GM19455 (cell line): ENCODE measurements at regions not wholly inside any gene's neighbourhood (a gene's known extent, or its start where the extent isn't known, plus 50 kb on each side); places are given as distances from the start of the nearest gene placed in this dataset.

Experiments used
- ATAC-seq: cut with Tn5 transposase; IDR thresholded peaks from one replicate; pipeline ENCODE4 v1.9.1; 2021; ENCODE audit not compliant: unreplicated experiment

- ATAC-seq: no peak
Measured at GRCh38 chr3:46091741-46092701, 64.7 kb upstream of the XCR1 start.

- ATAC-seq: no peak
Measured at GRCh38 chr3:46091046-46091445, 63.8 kb upstream of the XCR1 start.

- no peak for ATAC-seq
Measured at GRCh38 chr3:46090161-46090591, 62.9 kb upstream of the XCR1 start.

- no peak for ATAC-seq
Measured at GRCh38 chr3:46089237-46090011, 62.1 kb upstream of the XCR1 start.

GRCh38 chr3:46087871-46088270 lies 60.6 kb upstream of the XCR1 start:
- no peak for ATAC-seq

- no peak for ATAC-seq
Measured at GRCh38 chr3:46086986-46087385, 59.7 kb upstream of the XCR1 start.

GRCh38 chr3:46086083-46086437 lies 58.8 kb upstream of the XCR1 start:
- ATAC-seq: no peak

GRCh38 chr3:46085421-46086082 lies 58.3 kb upstream of the XCR1 start:
- ATAC-seq: no peak

GRCh38 chr3:46083956-46084355 lies 56.7 kb upstream of the XCR1 start:
- no peak for ATAC-seq

- no peak for ATAC-seq
Measured at GRCh38 chr3:46082849-46083248, 55.6 kb upstream of the XCR1 start.

- no peak for ATAC-seq
Measured at GRCh38 chr3:46082021-46082420, 54.7 kb upstream of the XCR1 start.

- no peak for ATAC-seq
Measured at GRCh38 chr3:46080969-46081345, 53.7 kb upstream of the XCR1 start.

- no peak for ATAC-seq
Measured at GRCh38 chr3:46080124-46080968, 53.1 kb upstream of the XCR1 start.

- peak; percentile 68 for ATAC-seq
Measured at GRCh38 chr3:46078712-46079400, 51.6 kb upstream of the XCR1 start.
